GM23338 (cell line): ENCODE measurements at regions not wholly inside any gene's neighbourhood (a gene's known extent, or its start where the extent isn't known, plus 50 kb on each side); places are given as distances from the start of the nearest gene placed in this dataset.
A peak's percentile ranks its signal among the peaks of the same experiment; 100 is the strongest.

Experiments used
- ATAC-seq: fragments of 200-7000 bp; cut with Tn5 transposase; 3 replicates; pipeline ENCODE4 v1.9.1; 2020
- DNase-seq: peaks from one replicate; pipeline ENCODE4 v3.0.0-alpha.2; 2015; ENCODE audit warnings: low spot score
- H2AFZ ChIP-seq: fragments of 200-600 bp; sonication (generic); 2 replicates; pipeline ENCODE4 v1.8.0; 2016; ENCODE audit warnings: antibody characterized with exemption, mild to moderate bottlenecking, moderate library complexity
- H3F3A ChIP-seq: fragments of 200-600 bp; sonication (generic); replicated peaks from 2 replicates; pipeline ENCODE4 v1.8.0; 2017; ENCODE audit warnings: antibody characterized with exemption, mixed run types, low read depth
- H3K27ac ChIP-seq: fragments of 200-600 bp; sonication (generic); 2 replicates; pipeline ENCODE4 v1.6.1; 2016; ENCODE audit warnings: low read depth
- H3K27me3 ChIP-seq: fragments of 200-600 bp; sonication (generic); 2 replicates; pipeline ENCODE4 v1.8.0; 2016; ENCODE audit warnings: mild to moderate bottlenecking, mixed run types, moderate library complexity; ENCODE audit not compliant: insufficient read depth
- H3K36me3 ChIP-seq: fragments of 200-600 bp; sonication (generic); 2 replicates; pipeline ENCODE4 v1.8.0; 2016; ENCODE audit warnings: mild to moderate bottlenecking; ENCODE audit not compliant: insufficient read depth
- H3K4me1 ChIP-seq: fragments of 200-600 bp; sonication (generic); 2 replicates; pipeline ENCODE4 v1.8.0; 2016; ENCODE audit warnings: mild to moderate bottlenecking, moderate library complexity; ENCODE audit not compliant: insufficient read depth
- H3K4me2 ChIP-seq: fragments of 200-600 bp; sonication (generic); 2 replicates; pipeline ENCODE4 v1.7.1; 2017; ENCODE audit warnings: mixed run types
- H3K4me3 ChIP-seq: fragments of 200-600 bp; sonication (generic); 2 replicates; pipeline ENCODE4 v1.6.1; 2016; ENCODE audit warnings: mixed run types
- H3K79me2 ChIP-seq: fragments of 200-600 bp; sonication (generic); replicated peaks from 2 replicates; pipeline ENCODE4 v1.8.0; 2017; ENCODE audit warnings: mild to moderate bottlenecking; ENCODE audit not compliant: insufficient read depth
- H3K9me2 ChIP-seq: fragments of 200-600 bp; sonication (generic); 2 replicates; pipeline ENCODE4 v1.8.0; 2017; ENCODE audit not compliant: insufficient read depth
- H4K20me1 ChIP-seq: fragments of 200-600 bp; sonication (generic); replicated peaks from 2 replicates; pipeline ENCODE4 v1.8.0; 2017; ENCODE audit warnings: mild to moderate bottlenecking; ENCODE audit not compliant: insufficient read depth
- H3K27ac Mint-ChIP-seq: 2 replicates; pipeline ENCODE4 v1.8.0; 2020; ENCODE audit warnings: inconsistent platforms, mild to moderate bottlenecking, moderate library complexity, mixed read lengths
- H3K27me3 Mint-ChIP-seq: 3 replicates; pipeline ENCODE4 v1.8.0; 2022; ENCODE audit warnings: low read depth, mild to moderate bottlenecking, moderate library complexity, mixed read lengths, inconsistent platforms; ENCODE audit not compliant: insufficient read depth, poor library complexity
- H3K36me3 Mint-ChIP-seq: 3 replicates; pipeline ENCODE4 v1.8.0; 2021; ENCODE audit warnings: low read depth, mild to moderate bottlenecking, inconsistent platforms, moderate library complexity, mixed read lengths
- H3K4me1 Mint-ChIP-seq: 3 replicates; pipeline ENCODE4 v1.8.0; 2020; ENCODE audit warnings: mild to moderate bottlenecking, inconsistent platforms, mixed read lengths
- H3K4me3 Mint-ChIP-seq: 3 replicates; pipeline ENCODE4 v1.8.0; 2021; ENCODE audit warnings: moderate library complexity, mild to moderate bottlenecking, inconsistent platforms, mixed read lengths
- H3K9me3 Mint-ChIP-seq: 3 replicates; pipeline ENCODE4 v1.8.0; 2020; ENCODE audit warnings: moderate library complexity, mild to moderate bottlenecking, inconsistent platforms, mixed read lengths
- CREB1 ChIP-seq: fragments of 250-450 bp; sonication (Bioruptor Pico); IDR thresholded peaks from 2 replicates; pipeline ENCODE4 v1.5.0; 2020; ENCODE audit warnings: low read depth, mild to moderate bottlenecking, moderate library complexity
- ETS1 ChIP-seq: IDR thresholded peaks from 2 replicates; pipeline ENCODE4 v1.6.1; 2016; ENCODE audit warnings: antibody characterized with exemption
- EZH2 ChIP-seq: fragments of 200-600 bp; sonication (generic); IDR thresholded peaks from one replicate; pipeline ENCODE4 v1.8.0; 2017; ENCODE audit warnings: antibody characterized with exemption, mild to moderate bottlenecking, low read depth; ENCODE audit not compliant: unreplicated experiment
- EZH2phosphoT487 ChIP-seq: fragments of 200-600 bp; sonication (generic); IDR thresholded peaks from one replicate; pipeline ENCODE4 v1.8.1; 2018; ENCODE audit warnings: antibody characterized with exemption; ENCODE audit not compliant: unreplicated experiment
- JUNB ChIP-seq: IDR thresholded peaks from one replicate; pipeline ENCODE4 v1.6.1; 2016; ENCODE audit warnings: antibody characterized with exemption; ENCODE audit not compliant: unreplicated experiment
- POLR2AphosphoS5 ChIP-seq: IDR thresholded peaks from 2 replicates; pipeline ENCODE4 v1.6.1; 2016; ENCODE audit warnings: antibody characterized with exemption, low read depth
- REST ChIP-seq: IDR thresholded peaks from one replicate; pipeline ENCODE4 v1.6.1; 2018; ENCODE audit warnings: antibody characterized with exemption; ENCODE audit not compliant: unreplicated experiment
- ZNF114 ChIP-seq: fragments of 250-450 bp; sonication (Bioruptor Pico); IDR thresholded peaks from 2 replicates; pipeline ENCODE4 v1.5.0; 2020; ENCODE audit warnings: mild to moderate bottlenecking, moderate library complexity

- Histone ChIP-seq H3F3A (no peaks in the 10 kb centered on the region), H2AFZ (peak overlapping the region; percentile 52; the same call in 1 of the 2 replicates), H3K4me2 (no peak overlapping the region), H3K4me3 (no peak overlapping the region), H3K9me2 (0 out of 2 replicates have a peak, but pooled peaks cover 4% of the 10 kb centered on the region), H3K36me3 (no peaks in the 10 kb centered on the region), H3K27ac (no peak overlapping the region), H3K27me3 (no peaks in the 10 kb centered on the region), H3K79me2 (no peaks in the 10 kb centered on the region), H3K4me1 (no peaks in the 10 kb centered on the region), H4K20me1 (no peaks in the 10 kb centered on the region)
- Mint-ChIP-seq H3K27me3 (peaks cover 2% of the 10 kb centered on the region), H3K4me1 (no peaks in the 10 kb centered on the region), H3K4me3 (no peak overlapping the region), H3K9me3 (no peaks in the 10 kb centered on the region), H3K36me3 (no peaks in the 10 kb centered on the region), H3K27ac (no peak overlapping the region)
- ATAC-seq, result no peak
- TF ChIP-seq ETS1 (no peak), POLR2AphosphoS5 (no peak)
- peak; percentile 51 for DNase-seq
Observed at GRCh38 chr16:16890964-16891363, 512.0 kb downstream of the NPIPA7 start.

GRCh38 chr16:16904601-16905000 is 525.7 kb downstream of the NPIPA7 start:
- DNase-seq, result no peak
- H3F3A ChIP-seq, result no peaks in the 10 kb centered on the region
- Mint-ChIP-seq H3K4me3 (no peak overlapping the region), H3K27ac (no peak overlapping the region), H3K27me3 (no peaks in the 10 kb centered on the region), H3K9me3 (peaks cover 8% of the 10 kb centered on the region; the same call in 1 of the 3 replicates), H3K36me3 (no peaks in the 10 kb centered on the region), H3K4me1 (no peaks in the 10 kb centered on the region)
- H3K27ac ChIP-seq, result no peak overlapping the region
- no peaks in the 10 kb centered on the region for H3K27me3 ChIP-seq
- H2AFZ ChIP-seq, result no peak overlapping the region
- no peaks in the 10 kb centered on the region for H3K79me2 ChIP-seq
- no peaks in the 10 kb centered on the region; the same call in 1 of the 2 replicates for H3K9me2 ChIP-seq
- no peak for TF ChIP-seq ZNF114 (CRISPR knock-in tag)
- no peak for TF ChIP-seq CREB1 (CRISPR knock-in tag)
- no peak for TF ChIP-seq JUNB
- TF ChIP-seq REST, result no peak
- no peak overlapping the region for H3K4me2 ChIP-seq
- ATAC-seq, result no peak
- no peaks in the 10 kb centered on the region for H3K36me3 ChIP-seq
- H3K4me3 ChIP-seq, result no peak overlapping the region
- H3K4me1 ChIP-seq, result no peaks in the 10 kb centered on the region
- H4K20me1 ChIP-seq, result no peaks in the 10 kb centered on the region

GRCh38 chr16:16905850-16906249 is 526.9 kb downstream of the NPIPA7 start:
- Histone ChIP-seq H3F3A (no peaks in the 10 kb centered on the region), H3K36me3 (no peaks in the 10 kb centered on the region), H2AFZ (no peak overlapping the region), H4K20me1 (no peaks in the 10 kb centered on the region), H3K4me2 (no peak overlapping the region), H3K27ac (no peak overlapping the region), H3K4me3 (no peak overlapping the region), H3K4me1 (no peaks in the 10 kb centered on the region), H3K27me3 (no peaks in the 10 kb centered on the region), H3K9me2 (no peaks in the 10 kb centered on the region; the same call in 1 of the 2 replicates), H3K79me2 (no peaks in the 10 kb centered on the region)
- no peaks in the 10 kb centered on the region for H3K27me3 Mint-ChIP-seq
- H3K27ac Mint-ChIP-seq, result no peak overlapping the region
- ATAC-seq (no peak), DNase-seq (no peak)
- H3K9me3 Mint-ChIP-seq, result 0 out of 3 replicates have a peak, but pooled peaks cover 2% of the 10 kb centered on the region
- H3K4me1 Mint-ChIP-seq, result no peaks in the 10 kb centered on the region
- no peak overlapping the region for H3K4me3 Mint-ChIP-seq
- H3K36me3 Mint-ChIP-seq, result no peaks in the 10 kb centered on the region
- TF ChIP-seq EZH2 (no peak), EZH2phosphoT487 (no peak), POLR2AphosphoS5 (no peak), ETS1 (no peak)
